GM12878 (cell line): ENCODE measurements at regions not wholly inside any gene's neighbourhood (a gene's known extent, or its start where the extent isn't known, plus 50 kb on each side); places are given as distances from the start of the nearest gene placed in this dataset.

Experiments used
- ATAC-seq: fragments of 200-7000 bp; cut with Tn5 transposase; 3 replicates; pipeline ENCODE4 v1.9.1; 2020; ENCODE audit warnings: mild to moderate bottlenecking, moderate library complexity
- BruUV-seq: library from RNA; stranded (reverse); fragments of 400-500 nt; replicated peaks from 2 replicates; lab custom pipeline; 2021; lab: Mats Ljungman, UMichigan
- CTCF ChIA-PET: fragments of 300-600 bp; sonication (Branson Sonifier 250); formaldehyde crosslinking; extraction: SDS; loops from one replicate; lab custom pipeline; 2021; ENCODE audit warnings: inconsistent platforms; lab: Yijun Ruan, JAX
- POLR2A ChIA-PET: fragments of 350-600 bp; formaldehyde crosslinking; extraction: SDS; loops from one replicate; lab custom pipeline; 2021; ENCODE audit warnings: inconsistent platforms; lab: Charles Lee
- RAD21 ChIA-PET: fragments of 300-600 bp; sonication (Branson Sonifier 250); formaldehyde crosslinking; loops from one replicate; lab custom pipeline; 2023; ENCODE audit warnings: antibody characterized with exemption; ENCODE audit not compliant: unreplicated experiment; lab: Charles Lee
- SMC1A ChIA-PET: fragments of 300-600 bp; sonication (Branson Sonifier 250); formaldehyde crosslinking; loops from one replicate; lab custom pipeline; 2023; ENCODE audit not compliant: unreplicated experiment, uncharacterized antibody; lab: Charles Lee
- DNase-seq: peaks from one replicate; pipeline ENCODE4 v3.0.0-alpha.2; 2011; ENCODE audit warnings: low read depth, low spot score
- FAIRE-seq: peaks from 3 replicates; lab custom pipeline; 2011; peaks lifted over from hg19 to GRCh38; lab: Jason Lieb, UNC
- H2AFZ ChIP-seq: 2 replicates; pipeline ENCODE4 v1.6.0; 2011; ENCODE audit warnings: low read depth, low read length, control low read depth; ENCODE audit not compliant: control insufficient read depth
- H3K27ac ChIP-seq: 2 replicates; pipeline ENCODE4 v1.5.1; 2011; ENCODE audit warnings: control low read depth; ENCODE audit not compliant: control insufficient read depth, insufficient read depth
- H3K27me3 ChIP-seq, 2 experiments: replicated peaks in 1 of 2; 2 replicates each; pipeline versions ENCODE4 v1.6.0 to v1.6.1; 2011; ENCODE audit warnings: low read length in 1 of 2; ENCODE audit not compliant: control insufficient read depth in 2 of 2, insufficient read depth in 2 of 2
- H3K36me3 ChIP-seq, 2 experiments: 2 replicates each; pipeline ENCODE4 v1.5.1; 2011; ENCODE audit warnings: low read length in 1 of 2; ENCODE audit not compliant: control insufficient read depth in 2 of 2, insufficient read depth in 2 of 2
- H3K4me1 ChIP-seq: 2 replicates; pipeline ENCODE4 v1.6.1; 2011; ENCODE audit warnings: mild to moderate bottlenecking, low read length, moderate library complexity, mixed read lengths; ENCODE audit not compliant: control insufficient read depth, insufficient read depth
- H3K4me2 ChIP-seq: 2 replicates; pipeline ENCODE4 v1.6.0; 2011; ENCODE audit warnings: control low read depth; ENCODE audit not compliant: control insufficient read depth, insufficient read depth
- H3K4me3 ChIP-seq: fragments of 200-600 bp; sonication (generic); 2 replicates; pipeline ENCODE4 v1.5.1; 2016
- H3K79me2 ChIP-seq: 2 replicates; pipeline ENCODE4 v1.6.0; 2011; ENCODE audit warnings: low read length; ENCODE audit not compliant: control insufficient read depth, insufficient read depth
- H3K9ac ChIP-seq: 2 replicates; pipeline ENCODE4 v1.8.0; 2011; ENCODE audit warnings: low read length, control low read depth, mixed read lengths; ENCODE audit not compliant: control insufficient read depth, insufficient read depth
- H3K9me3 ChIP-seq: replicated peaks from 3 replicates; pipeline ENCODE4 v1.5.1; 2011; ENCODE audit warnings: mild to moderate bottlenecking, low read length; ENCODE audit not compliant: control insufficient read depth, insufficient read depth
- H4K20me1 ChIP-seq: 2 replicates; pipeline ENCODE4 v1.6.0; 2011; ENCODE audit not compliant: control insufficient read depth, insufficient read depth
- ASH2L ChIP-seq: fragments of 300-600, 200-600 bp; sonication (generic); IDR thresholded peaks from 2 replicates; pipeline ENCODE4 v1.6.1; 2017; ENCODE audit warnings: low read depth, mild to moderate bottlenecking, borderline replicate concordance
- CBX5 ChIP-seq: sonication (generic); IDR thresholded peaks from 2 replicates; pipeline ENCODE4 v1.6.1; 2016; ENCODE audit warnings: low read depth, moderate library complexity, mild to moderate bottlenecking, inconsistent platforms
- EGR1 ChIP-seq, 2 experiments: IDR thresholded peaks; 1 replicate in 1 of 2; 2 replicates in 1 of 2; pipeline ENCODE4 v1.6.1; 2011 to 2012; ENCODE audit warnings: low read depth in 2 of 2, low read length in 2 of 2, borderline replicate concordance in 1 of 2, mild to moderate bottlenecking in 1 of 2, moderate library complexity in 1 of 2
- HSF1 ChIP-seq: fragments of 150-350 bp; IDR thresholded peaks from 2 replicates; pipeline ENCODE4 v1.6.1; 2014; ENCODE audit warnings: mild to moderate bottlenecking, low read depth, low read length
- MEF2B ChIP-seq: fragments of 450-650 bp; IDR thresholded peaks from 2 replicates; pipeline ENCODE4 v1.6.1; 2018; ENCODE audit warnings: mild to moderate bottlenecking, moderate library complexity; ENCODE audit not compliant: partially characterized antibody, poor library complexity, severe bottlenecking
- NFXL1 ChIP-seq: fragments of 450-650 bp; IDR thresholded peaks from 2 replicates; pipeline ENCODE4 v1.6.1; 2017; ENCODE audit warnings: antibody characterized with exemption, mild to moderate bottlenecking, borderline replicate concordance
- NR2C1 ChIP-seq: fragments of 450-650 bp; IDR thresholded peaks from 2 replicates; pipeline ENCODE4 v1.6.1; 2017; ENCODE audit warnings: antibody characterized with exemption, mild to moderate bottlenecking, moderate library complexity
- NR2F1 ChIP-seq: fragments of 450-650 bp; conservative IDR thresholded peaks from 2 replicates; pipeline ENCODE4 v1.6.1; 2017; ENCODE audit warnings: mild to moderate bottlenecking
- PML ChIP-seq: IDR thresholded peaks from 2 replicates; pipeline ENCODE4 v1.6.1; 2012; ENCODE audit warnings: low read length, inconsistent platforms
- POLR2A ChIP-seq: IDR thresholded peaks from 2 replicates; pipeline ENCODE4 v1.6.1; 2011; ENCODE audit warnings: low read depth, mild to moderate bottlenecking, low read length
- POU2F2 ChIP-seq: IDR thresholded peaks from 3 replicates; pipeline ENCODE4 v1.6.1; 2011; ENCODE audit warnings: low read depth, mild to moderate bottlenecking, low read length, borderline replicate concordance
- RELA ChIP-seq: fragments of 450-650 bp; IDR thresholded peaks from 2 replicates; pipeline ENCODE4 v1.8.0; 2014; ENCODE audit warnings: borderline replicate concordance; ENCODE audit not compliant: partially characterized antibody
- WGBS: methylation state at CpG from one replicate; pipeline ENCODE4 v1.1.6; 2016; ENCODE audit warnings: low lambda C conversion rate; ENCODE audit not compliant: insufficient replicate concordance, insufficient coverage; ENCODE audit errors: missing lambda C conversion rate; 5-methylcytosine and 5-hydroxymethylcytosine counted together
- in situ Hi-C: fragments of 300-500 bp; cut with MboI; formaldehyde crosslinking; loops from 9 replicates; pipeline ENCODE4 v1.14.3; 2018; ENCODE audit warnings: mixed read lengths
- intact Hi-C: fragments of 100-400 bp; cut with micrococcal nuclease; formaldehyde crosslinking; loops from one replicate; pipeline ENCODE4 v1.14.2; 2022; ENCODE audit not compliant: unreplicated experiment
- TF ChIP-seq, protein P1 (sequence below): IDR thresholded peaks from 2 replicates; pipeline ENCODE4 v1.6.1; 2011; ENCODE audit warnings: low read depth, mild to moderate bottlenecking, low read length, moderate library complexity, borderline replicate concordance; ENCODE audit errors: extremely low read depth
- TF ChIP-seq, protein P2 (sequence below): fragments of 450-650 bp; IDR thresholded peaks from 2 replicates; pipeline ENCODE4 v1.6.1; 2016; ENCODE audit warnings: mild to moderate bottlenecking

DNA sequence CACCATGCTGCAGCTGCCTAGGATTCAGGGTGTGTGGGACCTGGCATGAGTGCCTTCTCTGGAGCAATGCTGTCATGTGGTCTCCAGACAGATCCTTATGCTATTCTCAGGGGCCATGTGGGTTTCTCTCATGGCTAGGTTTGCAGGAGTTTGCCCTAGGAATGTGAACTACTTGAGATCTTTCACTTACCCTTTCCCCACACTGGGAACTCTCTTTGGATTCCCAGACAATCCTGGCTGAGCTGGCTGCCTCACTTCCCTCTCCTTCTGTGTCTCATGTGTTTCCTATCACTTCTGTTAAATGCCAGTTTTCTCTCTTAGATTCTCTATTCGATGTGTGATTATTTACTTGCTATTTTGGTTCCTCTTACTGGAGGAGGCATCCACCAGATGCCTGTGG lies 270.2 kb upstream of the RASA1 start:
- H2AFZ ChIP-seq, result no peak overlapping the region
- TF ChIP-seq POLR2A (no peak), NFXL1 (no peak), ASH2L (no peak), POU2F2 (no peak), NR2C1 (no peak)
- TF ChIP-seq, all 136 proteins: peak for 0
- no peak overlapping the region for H3K4me3 ChIP-seq
- no peaks in the 10 kb centered on the region for H3K36me3 ChIP-seq
- intact Hi-C loops, result no loop called here
- H3K4me2 ChIP-seq, result no peak overlapping the region
- no peak for FAIRE-seq
- no TSS peak for BruUV-seq
- no peaks in the 10 kb centered on the region for H3K9me3 ChIP-seq
- POLR2A ChIA-PET, result interaction anchor here (0.9 kb wide), 1 partner anchor 198 kb away, joined by 3 read pairs; no protein-coding TSS in a partner anchor
- H3K27ac ChIP-seq, result no peak overlapping the region
- no peaks in the 10 kb centered on the region for H4K20me1 ChIP-seq
- RAD21 ChIA-PET, result no interaction called here
- ATAC-seq, result no peak
- in situ Hi-C loops, result no loop called here
- SMC1A ChIA-PET, result no interaction called here
- CTCF ChIA-PET, result no interaction called here
- no peak overlapping the region for H3K9ac ChIP-seq
- H3K79me2 ChIP-seq, result no peaks in the 10 kb centered on the region
- H3K27me3 ChIP-seq, result no peaks in the 10 kb centered on the region; a peak in 1 of 4 replicates
- no peak for DNase-seq
- WGBS, result 43% methylated on average over 1 of the region's 1 CpG
- no peaks in the 10 kb centered on the region for H3K4me1 ChIP-seq

GRCh38 chr5:86999951-87000350 lies 267.7 kb upstream of the RASA1 start:
- H3K36me3 ChIP-seq, result no peaks in the 10 kb centered on the region
- no peaks in the 10 kb centered on the region for H3K79me2 ChIP-seq
- DNase-seq (no peak), ATAC-seq (no peak), FAIRE-seq (no peak)
- BruUV-seq, result no TSS peak
- ChIA-PET CTCF (interaction anchor here (0.9 to 5.8 kb wide), 2 partner anchors 12 to 15 kb away, joined by 3 to 35 read pairs; no protein-coding TSS in a partner anchor), SMC1A (interaction anchor here (0.6 kb wide), 1 partner anchor 17 kb away, joined by 3 read pairs; no protein-coding TSS in a partner anchor), POLR2A (no interaction called here), RAD21 (no interaction called here)
- H3K27me3 ChIP-seq, result no peaks in the 10 kb centered on the region; a peak in 1 of 4 replicates
- H3K4me1 ChIP-seq, result no peaks in the 10 kb centered on the region
- no peak overlapping the region for H3K9ac ChIP-seq
- no peak overlapping the region for H3K4me3 ChIP-seq
- H4K20me1 ChIP-seq, result no peaks in the 10 kb centered on the region
- H2AFZ ChIP-seq, result no peak overlapping the region
- 66% methylated on average over 5 of the region's 5 CpGs for WGBS
- no peak overlapping the region for H3K4me2 ChIP-seq
- in situ Hi-C loops (no loop called here), intact Hi-C loops (no loop called here)
- no peaks in the 10 kb centered on the region for H3K9me3 ChIP-seq
- H3K27ac ChIP-seq, result no peak overlapping the region
- TF ChIP-seq NR2F1, result no peak
- TF ChIP-seq PML, result no peak
- TF ChIP-seq HSF1, result no peak
- no peak for TF ChIP-seq EGR1 (IDR thresholded peaks at IDR 0.05; ENCODE audit: borderline replicate concordance in 1 of 2, low read depth in 2 of 2, low read length in 2 of 2)
- TF ChIP-seq, protein P1, sequence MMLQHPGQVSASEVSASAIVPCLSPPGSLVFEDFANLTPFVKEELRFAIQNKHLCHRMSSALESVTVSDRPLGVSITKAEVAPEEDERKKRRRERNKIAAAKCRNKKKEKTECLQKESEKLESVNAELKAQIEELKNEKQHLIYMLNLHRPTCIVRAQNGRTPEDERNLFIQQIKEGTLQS, result no peak
- TF ChIP-seq RELA, result no peak
- TF ChIP-seq, protein P2, sequence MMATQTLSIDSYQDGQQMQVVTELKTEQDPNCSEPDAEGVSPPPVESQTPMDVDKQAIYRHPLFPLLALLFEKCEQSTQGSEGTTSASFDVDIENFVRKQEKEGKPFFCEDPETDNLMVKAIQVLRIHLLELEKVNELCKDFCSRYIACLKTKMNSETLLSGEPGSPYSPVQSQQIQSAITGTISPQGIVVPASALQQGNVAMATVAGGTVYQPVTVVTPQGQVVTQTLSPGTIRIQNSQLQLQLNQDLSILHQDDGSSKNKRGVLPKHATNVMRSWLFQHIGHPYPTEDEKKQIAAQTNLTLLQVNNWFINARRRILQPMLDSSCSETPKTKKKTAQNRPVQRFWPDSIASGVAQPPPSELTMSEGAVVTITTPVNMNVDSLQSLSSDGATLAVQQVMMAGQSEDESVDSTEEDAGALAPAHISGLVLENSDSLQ, result no peak
- no peak for TF ChIP-seq MEF2B
- no peak for TF ChIP-seq CBX5
